Breast epithelium (tissue), 3 donors: ENCODE measurements at regions not wholly inside any gene's neighbourhood (a gene's known extent, or its start where the extent isn't known, plus 50 kb on each side); places are given as distances from the start of the nearest gene placed in this dataset.

Experiments used
- POLR2AphosphoS5 ChIP-seq, 3 donors: sonication (generic); formaldehyde crosslinking; IDR thresholded peaks; one replicate each; pipeline ENCODE4 v1.6.1; 2017; ENCODE audit warnings: antibody characterized with exemption in 3 of 3
- TF ChIP-seq, protein P1 (sequence below), 3 donors: fragments of 450-650 bp; IDR thresholded peaks; one replicate each; pipeline ENCODE4 v1.5.1; 2016 to 2017; ENCODE audit warnings: antibody characterized with exemption in 3 of 3, mild to moderate bottlenecking in 3 of 3, moderate library complexity in 3 of 3

DNA sequence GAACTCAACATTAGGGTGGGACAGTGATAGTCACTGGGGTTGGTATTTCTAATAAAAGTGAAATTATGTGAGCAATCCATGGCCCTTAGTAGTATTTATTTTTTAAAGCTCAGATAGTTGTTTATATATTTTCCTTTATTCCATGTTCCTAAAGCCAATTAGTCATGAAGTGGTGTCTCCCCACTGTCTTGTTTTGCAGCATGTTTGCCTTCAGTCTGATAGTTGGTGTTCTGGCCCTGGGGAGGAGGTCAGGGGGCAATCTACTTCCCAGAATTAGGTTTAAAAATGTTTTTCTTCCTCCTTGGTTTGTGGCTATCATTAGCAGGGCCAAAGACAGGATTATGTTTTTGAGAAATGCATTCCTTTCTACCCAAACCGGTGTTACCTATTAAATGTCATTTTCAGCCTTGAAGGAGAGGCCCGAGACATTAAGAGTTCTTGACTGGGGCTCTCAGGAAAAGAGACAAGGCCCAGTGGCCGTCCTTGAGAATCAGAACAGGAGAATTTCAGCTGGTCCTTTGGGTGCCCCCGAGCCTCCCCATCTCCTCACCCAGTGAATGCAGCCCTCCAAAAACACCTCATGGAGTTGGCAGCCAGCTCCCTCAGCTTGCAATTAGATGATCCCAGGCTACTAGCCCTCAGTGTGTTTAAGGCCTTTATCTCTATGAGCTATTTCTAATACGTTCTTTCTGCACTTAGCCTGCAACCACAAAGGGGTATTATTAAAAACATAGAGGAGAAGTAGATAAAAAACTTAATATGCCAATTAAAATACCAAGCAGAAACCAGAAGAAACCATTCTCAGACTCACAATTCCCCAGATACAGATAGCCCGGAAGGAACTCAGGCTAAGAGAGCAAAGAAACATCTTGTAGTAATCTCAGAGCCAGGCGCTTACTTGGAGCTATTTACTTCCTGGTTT lies 71.3 kb upstream of the NGF start:
- TF ChIP-seq, protein P1, sequence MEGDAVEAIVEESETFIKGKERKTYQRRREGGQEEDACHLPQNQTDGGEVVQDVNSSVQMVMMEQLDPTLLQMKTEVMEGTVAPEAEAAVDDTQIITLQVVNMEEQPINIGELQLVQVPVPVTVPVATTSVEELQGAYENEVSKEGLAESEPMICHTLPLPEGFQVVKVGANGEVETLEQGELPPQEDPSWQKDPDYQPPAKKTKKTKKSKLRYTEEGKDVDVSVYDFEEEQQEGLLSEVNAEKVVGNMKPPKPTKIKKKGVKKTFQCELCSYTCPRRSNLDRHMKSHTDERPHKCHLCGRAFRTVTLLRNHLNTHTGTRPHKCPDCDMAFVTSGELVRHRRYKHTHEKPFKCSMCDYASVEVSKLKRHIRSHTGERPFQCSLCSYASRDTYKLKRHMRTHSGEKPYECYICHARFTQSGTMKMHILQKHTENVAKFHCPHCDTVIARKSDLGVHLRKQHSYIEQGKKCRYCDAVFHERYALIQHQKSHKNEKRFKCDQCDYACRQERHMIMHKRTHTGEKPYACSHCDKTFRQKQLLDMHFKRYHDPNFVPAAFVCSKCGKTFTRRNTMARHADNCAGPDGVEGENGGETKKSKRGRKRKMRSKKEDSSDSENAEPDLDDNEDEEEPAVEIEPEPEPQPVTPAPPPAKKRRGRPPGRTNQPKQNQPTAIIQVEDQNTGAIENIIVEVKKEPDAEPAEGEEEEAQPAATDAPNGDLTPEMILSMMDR (IDR thresholded peaks at IDR 0.05): no peak
- TF ChIP-seq POLR2AphosphoS5 (IDR thresholded peaks at IDR 0.05): no peak
